Activated CD4-positive, alpha-beta T cell treated with anti-CD3 and anti-CD28 coated beads for 48 hours (primary cell): ENCODE measurements at regions not wholly inside any gene's neighbourhood (a gene's known extent, or its start where the extent isn't known, plus 50 kb on each side); places are given as distances from the start of the nearest gene placed in this dataset.
"Not testable (repeated sequence)": the region's sequence is repeated elsewhere in the genome, so short reads cannot be mapped to it uniquely, and the experiment has no call there.

Experiments
- DNase-seq: peaks from one replicate; pipeline ENCODE4 v3.0.0-alpha.2; 2020

GRCh38 chr6:11323666-11324452, 91.4 kb upstream of the NEDD9 start:
- no peak for DNase-seq

DNA sequence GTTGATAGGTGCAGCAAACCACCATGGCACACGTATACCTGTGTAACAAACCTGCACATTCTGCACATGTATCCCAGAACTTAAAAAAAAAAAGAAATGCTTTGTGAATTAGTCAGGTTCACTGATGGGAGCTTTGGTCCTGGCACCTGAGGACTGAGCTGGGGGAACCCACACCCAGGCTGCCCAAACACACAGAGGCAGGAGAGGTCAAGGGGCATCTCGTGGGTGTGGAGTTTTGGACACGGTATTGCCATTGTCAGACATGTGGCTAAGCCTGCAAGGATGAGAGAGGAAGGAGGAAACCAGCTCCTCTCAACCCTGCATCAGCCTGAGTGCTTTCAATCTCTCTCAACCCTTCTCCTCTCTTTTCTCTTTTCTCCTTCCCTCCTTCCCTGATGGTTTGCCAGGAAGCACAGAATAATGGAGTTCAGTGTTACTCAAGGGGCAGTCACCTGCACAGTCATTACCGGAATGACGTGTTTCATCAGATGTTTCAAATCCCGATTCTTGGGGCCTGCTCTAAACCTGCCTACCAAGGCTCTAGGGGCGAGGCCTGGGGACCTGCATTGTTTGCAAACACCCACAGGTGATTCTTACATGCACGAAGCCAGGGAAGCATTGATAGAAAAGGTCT, 89.9 kb upstream of the NEDD9 start:
- no peak for DNase-seq

- DNase-seq: no peak
Observed at GRCh38 chr6:11320914-11321597, 88.6 kb upstream of the NEDD9 start.

DNA sequence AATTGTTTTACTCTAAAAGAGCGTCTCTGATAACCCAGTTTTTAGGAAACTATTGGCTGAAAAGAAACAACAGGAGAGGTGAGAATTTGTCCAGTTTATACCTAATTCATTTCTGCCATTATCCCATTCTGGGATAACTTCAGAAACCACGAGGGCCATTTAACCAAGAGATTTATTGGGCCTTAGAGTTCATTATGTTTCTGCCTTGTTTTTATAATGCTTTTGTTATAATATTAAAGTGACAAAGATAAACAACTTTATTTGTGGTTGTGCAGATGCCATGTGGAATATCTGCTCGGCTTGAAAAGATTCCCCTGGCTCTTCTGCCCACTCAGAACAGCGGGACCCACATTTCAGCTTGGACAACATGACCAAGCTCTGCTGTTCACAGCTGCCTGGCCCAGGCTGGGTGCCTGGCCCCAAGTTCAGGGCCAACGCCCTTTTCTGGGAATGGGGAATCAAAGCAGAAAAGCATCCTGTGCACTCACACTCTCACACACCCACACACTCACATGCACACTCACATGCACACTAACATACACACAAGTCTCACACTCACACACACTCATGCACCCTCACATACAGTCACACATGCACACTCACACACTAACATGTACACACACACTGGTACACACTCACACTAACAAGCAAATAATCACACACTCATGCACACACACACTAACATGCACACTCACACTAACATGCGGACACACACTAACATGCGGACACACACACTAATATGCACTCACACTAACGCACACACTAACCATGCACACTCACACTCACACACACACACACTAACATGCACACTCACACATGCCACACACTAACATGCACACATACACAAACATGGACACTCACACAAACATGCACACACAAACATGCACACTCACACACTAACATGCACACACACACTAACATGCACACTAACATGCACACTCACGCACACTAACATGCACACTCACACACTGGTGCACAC, 86.7 kb upstream of the NEDD9 start:
- DNase-seq: no peak

DNA sequence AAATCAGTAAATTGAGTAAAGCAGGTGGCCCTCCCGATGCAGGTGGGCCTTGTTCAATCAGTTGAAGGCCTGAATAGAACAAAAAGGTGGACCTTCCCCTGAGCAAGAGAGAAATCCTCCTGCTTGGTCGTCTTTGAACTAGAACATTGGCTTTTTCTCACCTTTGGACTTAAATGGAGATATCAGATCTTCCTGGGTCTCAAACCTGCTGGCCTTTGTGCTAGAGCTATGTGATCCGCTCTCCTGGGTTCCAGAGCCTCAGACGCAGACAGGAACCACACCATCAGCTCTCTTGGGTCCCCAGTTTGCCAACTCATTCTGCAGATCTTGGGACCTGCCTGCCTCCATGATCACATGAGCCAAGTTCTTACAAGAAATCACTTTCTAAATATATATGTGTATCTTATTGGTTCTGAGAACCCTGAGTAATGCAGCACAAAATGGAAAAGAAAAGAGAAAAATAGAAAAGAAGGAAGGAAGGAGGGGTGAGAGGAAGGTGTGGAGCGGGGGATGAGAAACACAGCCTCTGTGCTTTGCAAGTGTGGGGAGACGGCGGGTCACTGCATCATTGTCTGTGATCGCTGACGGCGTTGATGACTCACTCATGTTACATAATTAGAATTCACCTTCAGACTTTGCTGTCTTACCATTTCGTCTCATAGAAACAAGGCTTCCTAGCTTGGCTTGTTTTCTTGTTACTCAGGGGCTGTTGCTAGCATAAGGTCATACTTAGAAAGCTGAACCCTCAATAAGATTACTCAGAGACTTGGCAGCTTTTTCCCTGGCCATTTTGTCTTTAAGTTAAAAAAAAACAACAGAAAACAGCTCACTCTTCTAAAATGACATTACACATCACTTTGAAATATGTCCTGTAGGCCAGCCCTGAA, 85.7 kb upstream of the NEDD9 start:
- peak; percentile 76 for DNase-seq

- no peak for DNase-seq
Observed at GRCh38 chr6:11315743-11316437, 83.4 kb upstream of the NEDD9 start.

DNA sequence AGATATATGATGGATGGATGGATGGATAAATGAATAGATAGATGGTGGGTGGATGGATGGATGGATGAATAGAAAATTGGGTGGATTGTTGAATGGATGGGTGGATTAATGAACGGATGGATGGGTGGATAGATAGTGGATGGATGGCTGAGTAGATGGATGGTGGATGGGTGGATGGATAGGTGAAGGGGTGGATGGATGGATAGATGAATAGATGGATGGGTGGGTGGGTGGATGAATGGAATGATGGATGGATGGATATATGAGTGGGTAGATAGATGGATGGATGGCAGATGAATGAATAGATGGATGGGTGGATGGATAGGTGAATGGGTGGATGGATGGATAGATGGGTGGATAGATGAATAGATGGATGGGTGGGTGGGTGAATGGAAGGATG, 80.7 kb upstream of the NEDD9 start:
- DNase-seq: no peak

- no peak for DNase-seq
Observed at GRCh38 chr6:11311970-11312369, 79.5 kb upstream of the NEDD9 start.

DNA sequence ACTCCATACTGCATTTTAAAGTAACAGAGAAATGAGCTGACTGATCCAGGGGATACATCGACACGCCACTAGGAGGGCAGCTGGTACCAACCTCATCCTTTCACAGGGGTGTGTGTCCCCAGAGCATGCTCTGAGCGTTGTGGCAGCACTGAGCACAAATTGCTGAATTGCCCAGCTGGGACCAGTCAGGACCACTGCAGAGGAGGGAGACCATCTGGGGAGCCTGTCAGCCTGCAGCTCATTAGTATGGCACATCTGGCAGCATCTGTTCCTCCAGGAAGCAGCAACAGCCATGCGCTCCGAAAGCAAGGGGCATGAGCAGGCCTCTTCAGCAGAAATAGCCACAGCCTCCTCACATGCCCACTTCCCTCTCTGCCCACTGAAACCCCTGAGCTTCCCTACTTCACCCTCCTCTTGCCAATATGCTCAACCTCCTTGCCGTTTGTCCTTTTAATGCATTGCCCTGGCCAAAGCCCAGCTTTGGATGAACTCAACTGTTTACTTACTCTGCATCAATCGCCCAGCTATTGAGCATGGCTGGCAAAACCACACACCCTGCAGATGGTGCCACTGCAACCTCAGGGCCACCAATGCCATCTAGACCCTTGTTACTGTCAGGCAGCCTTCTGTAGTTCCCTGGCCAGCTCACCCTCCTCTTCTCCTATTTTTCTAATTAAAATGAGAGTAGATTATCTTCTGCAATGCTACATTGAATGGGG, 77.6 kb upstream of the NEDD9 start:
- no peak for DNase-seq

DNA sequence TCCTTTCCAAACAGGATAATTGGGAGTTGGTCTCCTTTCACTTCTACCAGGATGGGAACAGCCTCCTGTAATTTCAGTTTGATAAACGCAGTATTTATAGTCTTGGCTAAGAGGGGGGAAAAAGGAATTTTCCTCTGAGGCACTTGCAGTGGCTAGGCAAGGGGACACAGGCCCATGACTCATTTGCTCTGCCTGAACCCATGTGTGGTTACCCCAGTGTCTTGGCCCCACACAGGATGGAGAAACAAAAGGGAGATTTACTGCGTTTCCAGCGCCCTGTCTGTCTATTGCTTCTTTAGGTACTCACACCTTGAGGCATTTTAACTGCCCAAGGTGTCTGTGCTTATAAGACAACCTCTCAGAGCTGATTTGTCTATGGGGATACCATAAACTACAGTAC, 74.8 kb upstream of the NEDD9 start:
- no peak for DNase-seq

DNA sequence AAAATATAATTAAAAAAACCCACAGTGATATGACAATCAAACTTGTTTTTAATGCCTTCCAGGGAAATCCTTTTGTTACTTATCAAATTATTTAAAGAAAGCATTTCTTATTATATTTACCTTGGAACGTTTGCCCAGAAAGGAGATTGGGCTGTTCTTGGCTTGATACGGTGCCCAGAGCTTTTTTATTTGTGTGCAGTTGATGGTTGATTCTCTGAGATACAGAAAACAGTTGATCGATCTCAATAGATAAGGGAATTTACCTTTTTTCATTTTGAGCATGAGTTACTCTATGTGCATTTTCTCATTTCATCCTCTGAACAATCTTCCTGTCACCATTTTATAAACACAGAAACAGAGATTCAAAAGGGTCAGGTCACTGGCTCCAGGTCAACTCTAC, 72.5 kb upstream of the NEDD9 start:
- DNase-seq: no peak

- DNase-seq: not testable (repeated sequence)
Observed at GRCh38 chr6:11299876-11300428, 67.5 kb upstream of the NEDD9 start.

DNA sequence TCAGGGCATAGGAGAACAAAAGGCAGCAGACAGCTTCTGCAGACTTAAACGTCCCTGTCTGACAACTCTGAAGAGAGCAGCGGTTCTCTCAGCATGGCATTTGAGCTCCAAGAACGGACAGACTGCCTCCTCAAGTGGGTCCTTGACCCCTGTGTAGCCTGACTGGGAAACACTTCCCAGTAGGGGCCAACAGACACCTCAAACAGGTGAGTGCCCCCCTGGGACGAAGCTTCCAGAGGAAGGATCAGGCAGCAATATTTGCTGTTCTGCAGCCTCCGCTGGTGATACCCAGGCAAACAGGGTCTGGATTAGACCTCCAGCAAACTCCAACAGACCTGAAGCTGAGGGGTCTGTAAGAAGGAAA, 66.9 kb upstream of the NEDD9 start:
- DNase-seq: not testable (repeated sequence)

GRCh38 chr6:11298651-11299420, 66.4 kb upstream of the NEDD9 start:
- no peak for DNase-seq

DNA sequence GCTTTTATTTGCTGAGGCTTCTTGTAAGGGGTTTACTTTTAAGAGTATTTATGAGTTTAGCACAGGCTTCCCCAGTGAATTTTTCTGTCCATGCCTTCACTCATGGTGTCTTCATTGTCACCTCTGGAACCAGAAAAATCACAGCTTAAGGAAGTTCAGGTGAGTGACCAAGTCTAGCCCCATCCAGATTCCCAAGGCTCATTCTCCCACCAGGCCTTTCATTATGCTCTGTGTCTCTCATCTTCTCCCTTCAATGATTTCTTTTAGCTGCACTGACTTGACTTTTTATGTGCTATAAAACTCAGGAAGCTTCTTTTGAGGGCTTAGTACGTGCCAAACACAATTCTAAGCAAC, 64.9 kb upstream of the NEDD9 start:
- no peak for DNase-seq

GRCh38 chr6:11296449-11297375, 64.2 kb upstream of the NEDD9 start:
- DNase-seq: no peak

DNA sequence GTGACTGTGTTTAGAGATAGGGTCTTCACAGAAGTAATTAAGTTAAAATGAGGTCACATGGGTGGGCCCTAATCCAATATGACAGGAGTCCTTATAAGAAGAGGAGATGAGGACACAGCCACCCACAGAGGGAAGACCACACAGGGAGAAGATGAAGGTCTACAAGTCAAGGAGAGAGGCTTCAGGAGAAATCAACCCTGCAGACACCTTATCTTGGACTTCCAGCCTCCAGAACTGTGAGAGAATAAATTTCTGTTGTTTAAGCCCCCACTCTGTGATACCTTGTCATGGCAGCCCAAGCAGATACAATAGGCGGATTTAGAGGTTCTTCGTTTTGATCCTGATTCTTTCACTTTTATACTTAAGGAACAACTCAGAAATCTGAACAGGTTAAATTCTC, 63.5 kb upstream of the NEDD9 start:
- DNase-seq: no peak

DNA sequence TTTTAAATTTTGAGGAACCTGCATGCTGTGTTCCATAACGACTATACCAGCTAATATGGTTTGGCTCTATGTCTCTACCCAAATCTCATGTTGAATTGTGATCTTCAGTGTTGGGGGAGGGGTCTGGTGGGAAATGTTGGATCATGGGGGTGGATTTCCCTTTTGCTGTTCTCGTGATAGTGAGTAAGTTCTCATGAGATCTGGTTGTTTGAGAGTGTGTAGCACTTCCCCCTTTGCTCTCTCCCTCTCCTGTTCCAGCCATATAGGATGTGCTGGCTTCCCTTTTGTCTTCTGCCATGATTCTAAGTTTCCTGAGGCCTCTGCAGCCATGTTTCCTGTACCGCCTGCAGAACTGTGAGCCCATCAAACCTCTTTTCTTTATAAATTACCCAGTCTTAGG, 61.8 kb upstream of the NEDD9 start:
- no peak for DNase-seq
